ENCODE measurements at regions not wholly inside any gene's neighbourhood (a gene's known extent, or its start where the extent isn't known, plus 50 kb on each side); places are given as distances from the start of the nearest gene placed in this dataset.

DNA sequence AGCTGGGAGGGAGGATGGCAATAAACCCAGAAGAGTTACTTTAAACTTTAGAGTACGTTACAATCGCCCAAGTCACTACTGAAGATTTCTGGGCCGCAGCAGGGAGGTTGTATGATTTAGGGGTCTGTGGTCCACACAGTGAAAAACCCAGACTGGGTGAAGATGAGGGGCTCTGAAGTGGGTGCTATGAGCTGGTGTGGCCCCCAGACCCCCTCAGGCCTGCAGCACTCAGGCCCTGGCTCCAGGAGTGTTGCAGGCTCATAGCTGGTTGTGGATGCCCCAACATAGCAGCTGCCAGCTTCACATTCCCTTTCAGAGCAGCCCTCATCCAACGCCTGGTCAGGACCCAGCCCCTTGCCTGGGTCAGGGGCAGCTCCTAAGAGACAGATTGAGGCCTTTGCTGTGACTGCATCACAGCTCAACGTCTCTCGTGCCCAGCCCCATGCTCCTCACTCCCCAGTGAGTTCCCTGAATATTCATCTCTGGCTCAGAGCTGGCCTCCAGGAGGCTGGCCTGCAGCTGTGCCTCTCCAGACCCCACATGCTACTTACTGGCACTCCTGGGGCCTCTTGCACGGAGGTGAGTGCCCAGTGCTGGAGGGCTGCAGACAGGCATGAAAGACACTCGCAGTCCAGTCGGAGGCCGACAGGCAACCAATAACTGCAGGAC, 94.5 kb upstream of the MYCN start:
- no peak for DNase-seq

DNA sequence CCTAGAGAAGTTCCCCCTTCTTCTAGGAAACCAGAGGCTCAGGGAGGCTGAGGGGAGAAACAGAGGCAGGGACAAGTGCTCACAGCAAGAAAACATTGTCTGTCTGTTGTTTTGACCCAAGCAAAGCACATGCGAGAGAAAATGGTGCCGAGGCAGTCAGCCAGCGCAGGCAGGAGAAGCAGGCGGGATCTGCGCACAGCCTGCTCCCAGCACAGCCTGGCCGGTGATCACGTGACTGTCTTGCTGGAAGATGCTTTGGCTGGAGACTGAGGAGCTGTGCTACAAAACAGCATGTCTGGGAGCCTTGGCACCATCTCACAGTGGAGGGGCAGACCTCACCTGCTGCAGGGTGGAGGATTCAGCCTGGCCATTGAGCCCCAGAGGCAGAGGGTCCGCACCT, 93.7 kb upstream of the MYCN start:
- no peak for DNase-seq

DNA sequence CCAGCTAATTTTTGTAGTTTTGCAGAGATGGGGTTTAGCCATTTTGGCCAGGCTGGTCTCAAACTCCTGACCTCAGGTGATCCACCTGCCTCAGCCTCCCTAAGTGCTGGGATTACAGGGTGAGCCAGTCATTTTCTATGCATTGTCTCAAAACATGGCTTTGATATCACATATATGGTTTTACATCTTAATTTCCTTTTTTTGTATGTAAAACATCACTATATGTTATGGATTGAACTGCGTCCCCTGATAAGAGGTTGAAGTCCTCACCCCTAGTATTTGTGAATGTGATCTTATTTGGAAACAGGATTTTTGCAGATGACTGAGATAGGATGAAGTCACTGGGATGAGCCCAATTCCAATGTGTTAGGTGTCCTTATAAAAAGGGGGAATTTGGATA, 89.8 kb upstream of the MYCN start:
- DNase-seq: no peak

DNA sequence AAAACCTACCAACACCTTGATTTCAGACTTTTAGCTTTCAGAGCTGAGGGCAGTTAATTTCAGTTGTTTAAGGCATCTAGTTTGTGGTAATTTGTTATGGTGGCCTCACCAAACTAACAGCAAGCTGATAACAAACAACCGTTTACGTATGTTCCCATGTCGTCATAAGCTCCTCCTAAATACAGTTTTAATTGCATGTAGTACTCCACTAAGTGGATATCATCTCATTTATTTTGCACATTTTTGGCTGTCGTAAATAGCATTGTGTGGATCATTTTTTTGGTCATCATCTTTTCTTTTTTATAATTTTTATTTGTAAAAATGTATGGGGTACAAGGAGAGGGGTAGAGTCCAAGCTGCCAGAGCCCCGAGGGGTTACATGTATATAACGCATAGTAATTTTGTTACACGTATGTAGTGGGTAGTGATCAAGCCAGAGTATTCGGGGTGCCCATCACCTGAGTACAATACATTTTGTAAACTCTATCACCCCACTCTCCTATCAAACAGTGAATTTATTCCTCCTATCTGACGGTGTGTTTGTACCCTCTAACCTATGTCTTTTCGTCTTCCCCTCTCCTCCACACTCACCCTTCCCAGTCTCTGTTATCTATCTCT, 89.2 kb upstream of the MYCN start:
- no peak for DNase-seq

DNA sequence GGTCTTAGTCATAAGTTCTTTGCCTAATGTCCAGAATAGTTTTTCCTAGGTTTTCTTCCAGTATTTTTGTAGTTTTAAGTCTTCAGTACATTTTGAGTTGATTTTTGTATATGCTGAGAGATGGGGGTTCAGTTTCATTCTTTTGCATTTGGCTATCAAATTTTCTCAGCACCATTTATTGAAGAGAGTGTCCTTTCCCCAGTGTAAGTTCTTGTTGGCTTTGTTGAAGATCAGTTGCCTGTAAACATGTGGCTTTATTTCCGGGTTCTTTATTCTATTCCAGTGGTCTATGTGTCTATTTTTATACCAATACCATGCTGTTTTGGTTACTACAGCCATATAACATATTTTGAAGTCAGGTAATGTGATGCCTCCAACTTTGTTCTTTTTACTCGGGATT, 87.5 kb upstream of the MYCN start:
- no peak for DNase-seq

DNA sequence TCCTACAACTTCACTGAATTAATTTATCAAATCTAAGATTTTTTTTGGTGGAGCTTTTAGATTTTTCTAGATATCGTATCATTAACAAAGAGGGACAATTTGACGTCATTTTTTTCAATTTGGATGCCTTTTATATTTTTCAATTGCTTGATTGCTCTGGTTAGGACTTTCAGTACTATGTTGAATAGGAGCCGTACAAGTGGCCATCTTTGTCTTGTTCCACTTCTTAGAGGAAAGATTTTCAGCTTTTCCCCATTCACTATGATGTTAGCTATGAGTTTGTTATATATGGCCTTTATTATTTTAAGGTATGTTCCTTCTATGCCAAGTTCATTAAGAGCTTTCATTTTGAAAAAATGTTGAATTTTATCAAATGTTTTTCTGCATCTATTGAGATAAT, 86.4 kb upstream of the MYCN start:
- no peak for DNase-seq

GRCh38 chr2:15855766-15856260, 84.5 kb upstream of the MYCN start:
- no peak for DNase-seq

GRCh38 chr2:15856318-15856717, 84.0 kb upstream of the MYCN start:
- no peak for DNase-seq

GRCh38 chr2:15858466-15858865, 81.9 kb upstream of the MYCN start:
- peak; percentile 13 for DNase-seq

DNA sequence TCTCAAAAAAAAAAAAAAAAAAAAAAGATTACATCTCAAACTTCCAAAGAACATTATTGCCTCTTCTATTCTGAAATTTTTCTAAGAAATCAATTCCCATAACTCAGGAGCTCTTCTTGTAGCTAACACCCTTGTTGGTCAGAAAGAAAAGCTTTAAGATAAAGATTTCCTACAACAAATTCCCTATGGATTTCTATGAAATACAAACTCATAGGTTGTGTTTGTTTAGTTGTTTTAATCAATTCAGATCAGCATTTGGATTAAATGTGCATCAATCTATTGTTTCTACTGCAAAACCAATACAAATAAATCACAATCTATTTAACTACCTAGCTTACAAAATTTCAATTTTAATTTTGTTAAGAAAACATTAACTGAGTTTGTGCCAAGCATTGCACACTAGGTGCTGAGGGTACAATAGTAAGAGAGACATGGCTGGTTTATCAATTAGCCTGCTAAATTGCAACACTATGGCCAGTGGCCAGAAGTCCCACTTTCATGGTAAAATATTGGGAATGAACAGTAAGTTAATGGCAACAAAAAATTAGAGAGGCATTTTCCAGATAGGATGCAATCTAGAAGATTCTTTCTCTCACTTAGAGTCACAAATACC, 80.2 kb upstream of the MYCN start:
- no peak for DNase-seq

GRCh38 chr2:15860760-15861159, 79.6 kb upstream of the MYCN start:
- no peak for DNase-seq

DNA sequence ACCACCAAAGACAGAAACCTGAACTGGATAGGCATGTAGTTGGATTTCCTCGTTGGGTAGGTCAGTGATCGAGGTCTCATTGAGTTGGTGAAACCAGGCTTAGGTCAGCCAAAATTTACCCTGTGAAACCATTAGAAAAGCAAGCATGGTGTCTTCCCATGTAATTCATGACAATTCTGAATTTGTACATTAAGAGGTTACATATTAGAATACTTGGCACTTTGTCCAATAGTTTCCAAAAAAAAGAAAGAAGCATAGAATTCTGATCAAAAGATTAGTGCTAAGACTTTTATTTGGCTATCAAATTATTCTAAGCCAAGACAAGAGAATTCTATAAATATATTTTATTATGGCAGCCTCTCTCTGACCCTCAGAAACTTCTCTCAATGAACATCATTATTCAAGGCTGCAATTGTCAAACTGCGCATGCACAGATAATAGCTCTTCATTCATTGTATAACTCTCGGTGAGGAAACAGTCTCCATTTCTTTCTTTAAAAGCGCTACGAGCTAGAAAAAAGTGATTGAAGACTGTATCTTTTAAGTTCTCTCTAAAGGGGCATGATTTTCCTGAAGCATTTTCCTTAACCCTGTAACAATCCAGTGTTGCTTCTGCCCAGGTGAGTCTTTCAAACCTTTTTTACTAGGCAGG, 79.1 kb upstream of the MYCN start:
- no peak for DNase-seq

- no peak for DNase-seq
Observed at GRCh38 chr2:15861898-15862297, 78.5 kb upstream of the MYCN start.

DNA sequence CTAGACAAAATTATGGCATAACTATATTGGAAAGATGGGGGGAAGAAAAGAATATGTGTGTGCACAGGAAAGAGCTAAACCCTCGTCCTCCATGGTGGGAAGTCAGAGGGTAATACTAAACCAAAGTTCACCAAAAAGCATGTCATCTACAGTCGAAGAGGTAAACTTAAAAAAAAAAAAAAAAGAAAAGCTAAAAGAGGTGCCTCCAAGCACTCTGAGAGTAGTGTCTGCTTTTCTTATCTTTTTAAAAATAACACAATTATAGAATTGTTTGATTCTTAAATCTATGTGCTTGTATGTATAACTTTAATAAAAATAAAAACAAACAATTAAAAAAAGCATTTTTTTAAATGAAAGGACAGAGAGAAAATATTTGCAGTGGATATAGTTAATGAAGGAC, 77.3 kb upstream of the MYCN start:
- no peak for DNase-seq

DNA sequence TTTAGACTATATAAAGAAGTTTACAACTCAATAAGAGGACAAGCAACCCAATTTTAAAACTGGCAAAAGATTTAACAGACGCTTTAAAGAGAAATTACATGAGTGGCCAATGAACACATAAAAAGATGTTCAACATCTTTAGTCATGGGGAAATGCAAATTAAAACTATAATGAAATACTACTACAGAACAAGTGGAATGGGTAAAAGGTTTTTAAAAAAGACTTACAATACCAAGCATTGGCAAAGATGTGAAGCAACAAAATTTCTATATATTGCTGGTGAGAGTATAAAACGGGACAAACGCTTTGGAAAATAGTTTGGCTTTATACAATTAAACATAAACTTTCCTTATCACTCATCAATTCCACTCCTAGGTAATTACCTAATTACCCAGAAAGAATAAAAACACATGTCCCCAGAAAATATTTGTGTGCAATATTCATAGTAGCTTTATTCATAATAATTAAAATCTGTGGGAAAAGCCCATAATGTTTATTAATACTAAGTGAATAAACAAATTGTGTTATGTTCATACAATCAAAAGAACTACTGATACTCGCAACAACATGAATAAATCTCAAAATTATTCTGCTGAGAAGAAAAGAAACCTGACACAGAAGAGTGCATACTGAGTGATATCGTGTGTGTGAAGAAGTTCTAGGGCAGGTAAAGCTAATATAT, 76.7 kb upstream of the MYCN start:
- no peak for DNase-seq

DNA sequence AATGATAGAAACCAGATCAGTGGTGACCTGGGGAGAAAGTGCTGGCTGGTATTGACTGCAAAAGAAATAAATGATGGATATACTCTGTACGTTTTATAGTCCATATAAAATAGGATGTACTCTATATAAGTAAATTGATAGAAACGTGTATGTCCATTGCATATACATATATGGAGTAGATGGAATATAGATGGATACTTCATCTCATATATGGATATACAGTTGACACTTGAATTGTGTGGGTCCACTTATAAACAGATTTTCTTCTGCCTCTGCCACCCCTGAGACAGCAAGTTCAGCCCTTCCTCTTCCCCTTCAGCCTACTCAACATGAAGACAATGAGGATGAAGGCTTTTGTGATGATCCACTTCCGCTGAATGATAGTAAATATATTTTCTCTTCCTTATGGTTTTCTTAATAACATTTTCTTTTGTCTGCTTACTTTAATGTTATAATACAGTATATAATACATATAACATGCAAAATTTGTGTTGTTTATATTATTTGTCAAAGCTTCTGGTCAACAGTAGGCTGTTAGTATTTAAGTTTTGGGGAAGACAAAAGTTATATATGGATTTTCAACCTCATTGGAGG, 76.1 kb upstream of the MYCN start:
- DNase-seq: no peak

DNA sequence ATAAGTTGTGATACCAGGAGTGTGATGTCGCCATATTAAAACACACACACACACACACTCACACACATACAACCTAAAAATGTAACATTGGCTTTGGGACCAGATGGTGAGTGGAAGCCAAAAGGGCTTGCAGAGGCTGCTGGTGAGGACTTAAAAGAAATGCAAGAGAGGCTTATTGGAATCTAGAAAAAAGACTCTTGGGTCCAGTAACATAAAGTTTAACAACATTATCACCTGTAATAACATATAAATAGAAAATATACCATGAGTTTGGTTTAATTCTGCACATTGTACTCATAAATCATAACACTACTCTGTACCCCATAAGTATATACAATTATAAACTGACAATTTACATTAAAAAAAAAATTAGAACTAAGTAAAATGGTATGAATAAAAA, 74.4 kb upstream of the MYCN start:
- DNase-seq: no peak

GRCh38 chr2:15866563-15867193, 73.7 kb upstream of the MYCN start:
- no peak for DNase-seq

- no peak for DNase-seq
Observed at GRCh38 chr2:15867194-15868171, 72.9 kb upstream of the MYCN start.

DNA sequence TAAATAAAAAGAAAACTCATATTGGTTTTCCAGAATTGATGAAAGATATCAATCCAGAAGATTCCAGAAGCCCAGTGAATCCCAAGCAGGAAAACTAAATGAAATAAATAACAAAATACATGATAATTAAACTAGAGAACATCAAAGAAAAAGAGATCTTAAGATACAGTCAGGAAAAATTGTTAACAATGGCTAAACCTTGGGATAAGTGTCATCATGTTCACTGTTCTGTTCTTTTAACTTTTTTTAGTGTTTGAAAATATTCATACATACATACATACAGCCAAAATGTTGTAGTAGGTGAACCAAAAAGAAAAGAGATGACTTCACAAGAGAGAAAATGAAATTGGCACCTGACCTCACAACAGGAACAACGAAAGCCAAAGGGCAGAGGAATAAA, 72.2 kb upstream of the MYCN start:
- no peak for DNase-seq

- DNase-seq: no peak
Observed at GRCh38 chr2:15868704-15869103, 71.6 kb upstream of the MYCN start.
